ENCODE measurements at regions not wholly inside any gene's neighbourhood (a gene's known extent, or its start where the extent isn't known, plus 50 kb on each side); places are given as distances from the start of the nearest gene placed in this dataset.

DNA sequence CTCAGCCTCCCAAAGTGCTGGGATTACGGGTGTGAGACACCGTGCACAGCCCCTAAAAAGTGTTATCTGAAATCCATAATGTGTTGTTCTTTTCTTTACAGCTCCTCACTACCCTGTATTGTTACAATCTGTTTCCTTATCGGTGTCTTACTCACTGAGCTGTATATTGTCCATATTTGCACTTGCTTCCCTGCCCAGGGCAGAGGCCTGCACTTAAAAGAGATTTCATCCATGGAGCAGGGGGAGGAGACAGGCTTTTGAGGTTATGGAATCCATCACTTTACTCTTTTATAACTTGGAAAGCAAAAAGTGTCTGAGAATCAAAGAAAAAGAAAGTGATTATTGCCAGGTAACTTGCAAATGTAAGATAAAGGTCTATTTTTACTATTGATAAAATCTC is 251.0 kb downstream of the DIO2 start:
- no peak for DNase-seq

DNA sequence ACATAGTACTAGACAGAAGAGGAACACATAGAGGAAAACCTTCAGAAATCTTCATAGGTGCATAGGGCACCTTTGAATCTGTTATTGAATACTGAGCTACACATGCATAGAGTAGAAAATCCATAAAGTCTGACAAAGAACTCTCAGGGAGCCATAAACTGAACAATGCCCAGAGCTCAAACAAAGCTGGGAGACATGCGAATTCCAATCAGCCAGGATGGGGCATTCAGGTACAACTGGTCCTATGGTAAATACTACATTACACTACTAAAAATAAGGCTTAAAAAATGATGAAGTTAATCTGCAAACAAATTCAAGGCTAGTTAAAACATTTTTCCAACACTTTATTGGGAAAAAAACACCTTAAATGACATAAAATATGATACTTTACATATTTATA is 259.7 kb downstream of the DIO2 start:
- no peak for DNase-seq

DNA sequence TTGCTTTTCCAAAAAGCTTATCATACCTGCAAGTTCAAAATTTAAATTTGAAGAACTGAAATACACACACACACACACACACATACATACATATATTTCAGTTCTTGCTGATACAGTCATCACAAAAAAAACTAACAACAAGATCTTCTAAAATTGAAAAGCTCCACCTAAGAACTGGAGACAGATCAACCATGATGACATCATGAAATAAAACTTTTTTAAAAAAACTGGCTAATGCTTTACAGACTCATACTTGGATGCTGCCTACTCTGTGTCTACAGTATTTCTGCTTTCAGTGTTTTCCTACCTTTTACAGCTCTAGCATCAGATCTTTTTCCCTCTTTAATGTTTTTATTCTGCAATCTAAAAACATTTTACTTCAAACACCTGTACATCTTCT is 261.4 kb downstream of the DIO2 start:
- DNase-seq = no peak

DNA sequence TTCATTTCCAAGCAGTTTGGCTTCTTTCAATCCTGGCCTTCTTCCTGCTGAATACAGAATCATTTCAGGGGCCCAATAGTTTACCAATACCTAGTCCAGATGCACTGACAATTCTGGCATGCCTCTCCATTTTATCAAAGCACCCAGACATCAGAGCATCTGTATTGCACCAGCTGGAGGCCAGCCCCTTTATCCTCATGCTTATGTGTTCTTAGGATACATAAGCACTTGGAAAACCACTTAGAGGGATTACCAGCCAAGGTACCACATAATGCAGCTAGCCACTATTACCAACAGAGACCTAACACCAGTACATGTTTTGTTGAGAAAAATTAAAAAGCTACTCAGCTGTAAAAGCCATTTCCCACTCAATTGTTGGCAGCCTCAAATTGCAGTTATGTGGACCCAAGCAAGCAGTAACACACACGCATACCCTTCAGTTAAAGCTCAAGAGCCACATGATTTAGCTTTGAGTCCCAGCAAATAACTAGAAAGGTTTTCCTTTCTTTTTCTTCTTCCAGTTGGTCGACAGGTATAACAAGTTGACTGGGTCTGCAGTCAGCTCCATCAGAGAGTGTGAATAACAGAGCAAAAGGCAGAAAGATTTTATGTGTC is 263.8 kb downstream of the DIO2 start:
- no peak for DNase-seq

DNA sequence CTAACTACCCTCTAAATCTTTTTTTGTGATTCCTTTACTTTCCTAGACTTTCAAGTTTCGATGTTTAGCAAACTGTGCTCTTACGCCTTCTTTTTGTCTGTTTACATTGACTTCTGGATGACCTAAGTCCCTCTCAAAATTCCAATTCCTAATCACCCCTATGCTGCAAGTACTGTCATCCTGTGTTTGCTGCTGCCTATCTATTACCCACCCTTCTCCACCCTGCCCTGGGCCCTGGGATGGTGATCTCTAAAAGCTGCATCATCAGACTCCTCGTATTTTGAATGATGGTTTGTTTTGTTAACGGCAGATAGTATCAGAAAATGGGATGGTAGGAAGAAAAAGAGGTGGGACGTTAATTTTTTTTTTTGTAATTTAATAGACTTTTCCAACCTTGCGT is 272.1 kb downstream of the DIO2 start:
- DNase-seq = no peak

DNA sequence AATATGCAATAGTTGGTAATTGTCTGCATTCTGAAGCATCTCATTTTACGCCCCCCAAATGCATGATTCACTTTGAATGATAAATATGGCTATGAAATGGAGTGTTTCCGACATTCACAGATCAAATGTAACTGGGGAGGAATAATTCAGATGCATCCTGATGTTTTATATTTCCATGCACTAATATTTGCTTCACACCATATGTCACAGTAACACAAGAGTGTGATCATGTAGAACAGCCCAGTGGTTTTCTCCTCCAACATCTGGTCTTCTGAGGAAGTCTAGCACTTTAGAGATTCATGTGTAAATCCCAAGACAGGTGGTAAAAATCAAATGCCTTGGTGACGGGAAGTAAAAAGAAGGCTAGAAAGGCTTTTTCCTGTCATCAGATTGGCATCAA is 273.1 kb downstream of the DIO2 start:
- DNase-seq = no peak

DNA sequence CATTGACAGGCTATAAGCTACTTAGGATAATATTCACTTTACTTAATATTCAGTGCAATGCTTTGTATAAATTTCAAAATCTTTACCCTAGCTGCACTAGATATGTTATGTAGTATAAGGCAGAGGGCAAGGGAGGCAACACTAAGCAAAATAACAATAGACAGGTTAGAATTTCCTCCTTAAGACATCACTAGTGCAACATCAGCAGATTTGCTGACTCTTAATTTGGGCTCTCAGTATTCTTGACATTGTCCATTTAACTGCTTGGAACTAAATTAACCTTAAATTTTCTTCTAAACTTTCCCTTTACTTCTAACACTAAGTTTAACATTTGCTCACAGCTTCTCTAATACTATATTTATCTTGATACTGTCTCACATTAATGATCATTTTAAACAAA is 273.9 kb downstream of the DIO2 start:
- DNase-seq = no peak

DNA sequence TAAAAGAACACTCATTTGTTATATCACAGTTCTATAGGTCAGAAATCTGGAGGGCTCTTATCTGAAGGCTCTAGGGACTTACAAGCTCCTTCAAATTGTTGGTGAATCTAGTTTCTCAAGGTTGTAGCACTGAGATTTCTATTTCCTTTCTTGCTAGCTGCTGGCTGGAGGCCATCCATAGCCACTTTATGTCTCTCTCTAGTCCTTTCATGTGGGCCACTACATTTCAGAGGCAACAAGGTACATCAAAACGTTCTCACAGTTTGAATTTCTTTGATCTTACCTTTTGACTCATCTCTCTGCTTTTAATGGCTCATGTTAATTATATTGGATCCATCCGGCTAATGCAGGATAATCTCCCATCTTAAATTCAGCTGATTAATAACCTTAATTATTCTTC is 286.8 kb downstream of the DIO2 start:
- DNase-seq = no peak

DNA sequence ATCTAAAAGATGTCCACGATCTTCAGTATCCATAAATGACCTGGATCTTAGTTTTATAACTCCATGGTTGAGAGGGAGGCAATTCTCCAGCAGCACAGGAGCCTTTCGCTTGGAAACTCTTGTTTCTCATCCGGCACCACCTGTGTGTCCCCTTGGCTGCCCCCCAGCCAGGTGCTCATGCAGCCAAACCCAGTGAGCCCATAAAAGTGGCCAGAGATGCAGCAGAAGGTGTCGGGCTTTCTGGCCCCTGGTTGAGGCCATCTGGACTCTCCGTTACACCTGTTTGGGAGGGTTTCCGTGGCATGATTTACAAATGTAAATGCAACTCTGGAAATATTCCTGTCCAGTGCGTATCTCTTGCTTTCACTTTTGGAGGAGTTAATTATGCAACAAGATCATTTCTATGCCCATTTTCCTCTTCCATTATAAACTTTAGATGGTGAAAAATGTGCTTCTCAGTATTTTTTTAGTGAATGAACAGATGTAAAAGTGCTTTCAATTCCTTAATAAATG is 291.1 kb downstream of the DIO2 start:
- no peak for DNase-seq
